ENCODE measurements at regions not wholly inside any gene's neighbourhood (a gene's known extent, or its start where the extent isn't known, plus 50 kb on each side); places are given as distances from the start of the nearest gene placed in this dataset.
A peak's percentile ranks its signal among the peaks of the same experiment; 100 is the strongest.
"Not testable (repeated sequence)": the region's sequence is repeated elsewhere in the genome, so short reads cannot be mapped to it uniquely, and the experiment has no call there.

- DNase-seq = no peak
Measured at GRCh38 chr14:53741479-53742232, 215.0 kb downstream of the BMP4 start.

- no peak for DNase-seq
Measured at GRCh38 chr14:53740570-53740969, 216.1 kb downstream of the BMP4 start.

- DNase-seq = peak; percentile 14
Measured at GRCh38 chr14:53735916-53736315, 220.7 kb downstream of the BMP4 start.

GRCh38 chr14:53723221-53723620 lies 233.4 kb downstream of the BMP4 start:
- no peak for DNase-seq

GRCh38 chr14:53719536-53719935 lies 237.1 kb downstream of the BMP4 start:
- DNase-seq = no peak

GRCh38 chr14:53716578-53716977 lies 240.0 kb downstream of the BMP4 start:
- no peak for DNase-seq

GRCh38 chr14:53715193-53715721 lies 241.4 kb downstream of the BMP4 start:
- DNase-seq = no peak

GRCh38 chr14:53714495-53715192 lies 242.0 kb downstream of the BMP4 start:
- no peak for DNase-seq

GRCh38 chr14:53712901-53713300 lies 243.7 kb downstream of the BMP4 start:
- DNase-seq = not testable (repeated sequence)

- no peak for DNase-seq
Measured at GRCh38 chr14:53711205-53711604, 245.4 kb downstream of the BMP4 start.

- no peak for DNase-seq
Measured at GRCh38 chr14:53710615-53711014, 246.0 kb downstream of the BMP4 start.

GRCh38 chr14:53709381-53709780 lies 247.2 kb downstream of the BMP4 start:
- no peak for DNase-seq

- DNase-seq = no peak
Measured at GRCh38 chr14:53703457-53703856, 253.2 kb downstream of the BMP4 start.

GRCh38 chr14:53701108-53701875 lies 255.3 kb downstream of the BMP4 start:
- DNase-seq = no peak

GRCh38 chr14:53696217-53696965 lies 260.2 kb downstream of the BMP4 start:
- DNase-seq = no peak

- no peak for DNase-seq
Measured at GRCh38 chr14:53695692-53696214, 260.9 kb downstream of the BMP4 start.

- no peak for DNase-seq
Measured at GRCh38 chr14:53692885-53693284, 263.7 kb downstream of the BMP4 start.

- no peak for DNase-seq
Measured at GRCh38 chr14:53692451-53692850, 264.2 kb downstream of the BMP4 start.

GRCh38 chr14:53683229-53683628 lies 273.4 kb downstream of the BMP4 start:
- DNase-seq = peak; percentile 16

- DNase-seq = no peak
Measured at GRCh38 chr14:53672526-53672925, 284.1 kb downstream of the BMP4 start.

- DNase-seq = no peak
Measured at GRCh38 chr14:53670701-53671100, 285.9 kb downstream of the BMP4 start.

- no peak for DNase-seq
Measured at GRCh38 chr14:53668897-53669296, 287.7 kb downstream of the BMP4 start.

All from DMS79 (cell line).